Spleen (tissue), 7 donors: ENCODE measurements at regions not wholly inside any gene's neighbourhood (a gene's known extent, or its start where the extent isn't known, plus 50 kb on each side); places are given as distances from the start of the nearest gene placed in this dataset.

ENCODE experiments used
- POLR2AphosphoS5 ChIP-seq, 3 donors: sonication (generic); formaldehyde crosslinking; IDR thresholded peaks; one replicate each; pipeline ENCODE4 v1.5.1; 2017; ENCODE audit warnings: antibody characterized with exemption in 3 of 3
- TF ChIP-seq, protein P1 (sequence below), 11 experiments: fragments of 200-600 bp in 7 of 11; fragments of 450-650 bp in 4 of 11; sonication (generic) in 4 of 11; IDR thresholded peaks in 8 of 11; conservative IDR thresholded peaks in 3 of 11; 1 replicate in 7 of 11; 2 replicates in 4 of 11; pipeline versions ENCODE4 v1.4.0 to v1.8.0; 2016 to 2021; ENCODE audit warnings: antibody characterized with exemption in 11 of 11, inconsistent platforms in 4 of 11, mild to moderate bottlenecking in 1 of 11
- donor health status: DM: no; HTN: no; CAD: no; lungs with moderate emphysema.
- donor health status: DM: no; HTN: no; CAD: no.
- donor health status: DM: no; HTN: no; CAD: no.

DNA sequence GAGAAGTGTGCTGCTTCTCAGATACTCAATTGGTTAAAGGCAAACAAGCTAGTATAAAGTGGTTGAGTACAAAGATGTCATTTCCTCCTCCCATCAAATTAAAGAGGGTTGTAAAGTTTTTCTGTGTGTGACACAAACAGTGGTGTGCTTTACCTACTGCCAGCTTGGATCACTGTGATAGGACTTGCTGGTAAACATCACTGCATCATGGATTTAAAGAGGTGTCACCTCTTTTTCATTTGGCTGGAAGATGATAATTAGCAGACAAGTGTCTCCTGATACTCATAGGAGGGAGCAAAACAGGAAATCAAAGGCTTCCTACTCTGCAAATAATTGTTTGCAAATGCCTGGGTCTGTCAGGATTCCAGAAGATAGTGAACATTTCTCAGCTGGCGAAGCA lies 200.5 kb downstream of the MDFIC start:
- no peak for TF ChIP-seq POLR2AphosphoS5 (IDR thresholded peaks at IDR 0.05)
- TF ChIP-seq, protein P1, sequence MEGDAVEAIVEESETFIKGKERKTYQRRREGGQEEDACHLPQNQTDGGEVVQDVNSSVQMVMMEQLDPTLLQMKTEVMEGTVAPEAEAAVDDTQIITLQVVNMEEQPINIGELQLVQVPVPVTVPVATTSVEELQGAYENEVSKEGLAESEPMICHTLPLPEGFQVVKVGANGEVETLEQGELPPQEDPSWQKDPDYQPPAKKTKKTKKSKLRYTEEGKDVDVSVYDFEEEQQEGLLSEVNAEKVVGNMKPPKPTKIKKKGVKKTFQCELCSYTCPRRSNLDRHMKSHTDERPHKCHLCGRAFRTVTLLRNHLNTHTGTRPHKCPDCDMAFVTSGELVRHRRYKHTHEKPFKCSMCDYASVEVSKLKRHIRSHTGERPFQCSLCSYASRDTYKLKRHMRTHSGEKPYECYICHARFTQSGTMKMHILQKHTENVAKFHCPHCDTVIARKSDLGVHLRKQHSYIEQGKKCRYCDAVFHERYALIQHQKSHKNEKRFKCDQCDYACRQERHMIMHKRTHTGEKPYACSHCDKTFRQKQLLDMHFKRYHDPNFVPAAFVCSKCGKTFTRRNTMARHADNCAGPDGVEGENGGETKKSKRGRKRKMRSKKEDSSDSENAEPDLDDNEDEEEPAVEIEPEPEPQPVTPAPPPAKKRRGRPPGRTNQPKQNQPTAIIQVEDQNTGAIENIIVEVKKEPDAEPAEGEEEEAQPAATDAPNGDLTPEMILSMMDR (IDR thresholded peaks at IDR 0.05 in 8 of 11, conservative IDR thresholded peaks at IDR 0.05 in 3 of 11) = no peak
